22Rv1 (cell line): ENCODE measurements at regions not wholly inside any gene's neighbourhood (a gene's known extent, or its start where the extent isn't known, plus 50 kb on each side); places are given as distances from the start of the nearest gene placed in this dataset.

Experiments
- CTCF ChIP-seq: fragments of 450-650 bp; IDR thresholded peaks from 2 replicates; pipeline ENCODE4 v1.5.1; 2017; ENCODE audit warnings: mild to moderate bottlenecking
- ZFX ChIP-seq: fragments of 450-650 bp; IDR thresholded peaks from 2 replicates; pipeline ENCODE4 v1.6.1; 2017; ENCODE audit warnings: antibody characterized with exemption, borderline replicate concordance

- no peak for TF ChIP-seq CTCF
- no peak for TF ChIP-seq ZFX
These were observed 351.3 kb downstream of the NKX6-1 start for GRCh38 chr4:84147831-84148230.
